Activated T-cell treated with anti-CD3 and anti-CD28 coated beads, Interleukin-2, amount 50 U/mL, for 4 hours (primary cell): ENCODE measurements at regions not wholly inside any gene's neighbourhood (a gene's known extent, or its start where the extent isn't known, plus 50 kb on each side); places are given as distances from the start of the nearest gene placed in this dataset.

Source experiments
- ATAC-seq, 2 donors: fragments of 200-7000 bp; cut with Tn5 transposase; one replicate each; pipeline ENCODE4 v1.10.0; 2021
- DNase-seq: peaks from one replicate; pipeline ENCODE4 v3.0.0-alpha.2; 2020
- H3K27me3 Mint-ChIP-seq: one replicate; pipeline ENCODE4 v1.8.0; 2021; ENCODE audit warnings: low read depth, mixed read lengths
- H3K36me3 Mint-ChIP-seq: one replicate; pipeline ENCODE4 v1.8.0; 2022; ENCODE audit warnings: mixed read lengths; ENCODE audit not compliant: insufficient read depth
- H3K4me1 Mint-ChIP-seq: one replicate; pipeline ENCODE4 v1.8.0; 2021; ENCODE audit warnings: low read depth, mixed read lengths
- H3K4me3 Mint-ChIP-seq: one replicate; pipeline ENCODE4 v1.8.0; 2021; ENCODE audit warnings: mild to moderate bottlenecking, moderate library complexity, mixed read lengths
- H3K9me3 Mint-ChIP-seq: one replicate; pipeline ENCODE4 v1.8.0; 2021; ENCODE audit warnings: mixed read lengths

DNA sequence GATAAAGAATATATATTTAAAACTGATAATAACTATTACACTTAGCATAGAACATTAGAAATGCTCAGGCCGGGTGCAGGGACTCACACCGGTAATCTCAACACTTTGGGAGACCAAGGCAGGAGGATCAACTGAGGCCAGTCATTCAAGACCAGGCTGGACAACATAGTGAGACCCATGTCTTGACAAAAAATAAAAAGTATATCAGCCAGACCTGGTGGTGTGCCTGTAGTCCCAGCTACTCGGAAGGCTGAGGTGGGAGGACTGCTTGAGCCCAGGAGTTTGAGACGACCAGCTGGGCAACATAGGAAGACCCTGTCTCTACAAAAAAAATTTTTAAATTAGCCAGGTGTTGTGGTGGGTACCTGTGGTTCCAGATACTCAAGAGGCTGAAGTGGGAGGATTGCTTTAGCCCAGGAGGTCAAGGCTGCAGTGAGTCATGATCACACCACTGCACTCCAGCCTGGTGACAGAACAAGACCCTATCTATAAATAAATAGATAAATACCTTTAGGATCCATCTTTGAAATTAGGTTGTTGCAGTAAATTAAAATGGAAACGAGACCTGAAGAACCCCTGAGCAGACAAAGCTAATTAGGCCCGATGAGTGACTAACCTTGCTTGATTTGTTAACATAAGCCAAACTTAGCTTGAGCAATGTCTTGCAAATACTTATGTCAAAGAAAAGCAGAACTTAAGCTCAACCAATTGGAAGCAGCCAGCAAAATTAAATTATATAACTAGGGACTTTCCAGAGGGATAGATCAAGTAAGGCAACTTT, 75.8 kb upstream of the E2F3 start:
- Mint-ChIP-seq H3K36me3 (peaks cover 1% of the 10 kb centered on the region), H3K27me3 (no peaks in the 10 kb centered on the region), H3K4me1 (peaks cover 3% of the 10 kb centered on the region), H3K4me3 (no peak overlapping the region), H3K9me3 (no peaks in the 10 kb centered on the region)
- DNase-seq (no peak), ATAC-seq (no peak)

DNA sequence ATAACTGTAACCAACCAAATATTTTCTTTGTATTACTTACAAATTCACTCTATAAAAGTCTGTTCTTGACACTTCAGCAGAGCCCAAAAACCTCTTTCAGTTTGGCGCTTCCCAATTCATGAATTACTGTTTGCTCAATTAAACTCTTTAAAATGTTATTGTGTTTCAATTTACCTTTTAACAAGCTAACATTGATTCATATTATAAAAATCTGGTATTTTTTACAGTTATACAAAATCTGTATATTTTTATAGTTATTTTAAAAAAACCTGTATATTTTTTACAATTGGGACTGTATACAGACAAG, 75.3 kb upstream of the E2F3 start:
- DNase-seq: no peak
- no peak for ATAC-seq
- no peaks in the 10 kb centered on the region for H3K9me3 Mint-ChIP-seq
- no peaks in the 10 kb centered on the region for H3K27me3 Mint-ChIP-seq
- H3K4me3 Mint-ChIP-seq: no peak overlapping the region
- peaks cover 1% of the 10 kb centered on the region for H3K36me3 Mint-ChIP-seq
- no peaks in the 10 kb centered on the region for H3K4me1 Mint-ChIP-seq

DNA sequence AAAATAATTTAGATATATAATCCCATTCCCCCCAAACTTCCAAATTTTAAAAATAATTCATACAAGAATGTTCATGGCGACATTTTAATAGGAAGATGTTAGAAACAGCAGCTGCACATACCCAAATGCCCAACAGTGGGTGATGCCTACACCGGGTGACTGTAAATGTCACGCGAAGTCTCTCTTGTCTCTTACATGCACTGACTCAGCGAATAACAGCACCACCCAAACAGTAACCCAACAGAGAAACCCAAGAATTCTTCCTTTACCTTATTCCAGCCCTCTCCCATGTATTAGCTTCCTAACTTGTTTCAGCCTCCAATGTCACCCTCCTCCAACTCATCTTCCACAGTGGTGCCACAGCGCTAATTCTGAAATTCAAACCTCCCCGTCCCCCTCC, 74.5 kb upstream of the E2F3 start:
- ATAC-seq (no peak), DNase-seq (no peak)
- no peaks in the 10 kb centered on the region for H3K27me3 Mint-ChIP-seq
- peaks cover 1% of the 10 kb centered on the region for H3K36me3 Mint-ChIP-seq
- no peak overlapping the region for H3K4me3 Mint-ChIP-seq
- H3K9me3 Mint-ChIP-seq: no peaks in the 10 kb centered on the region
- no peaks in the 10 kb centered on the region for H3K4me1 Mint-ChIP-seq

DNA sequence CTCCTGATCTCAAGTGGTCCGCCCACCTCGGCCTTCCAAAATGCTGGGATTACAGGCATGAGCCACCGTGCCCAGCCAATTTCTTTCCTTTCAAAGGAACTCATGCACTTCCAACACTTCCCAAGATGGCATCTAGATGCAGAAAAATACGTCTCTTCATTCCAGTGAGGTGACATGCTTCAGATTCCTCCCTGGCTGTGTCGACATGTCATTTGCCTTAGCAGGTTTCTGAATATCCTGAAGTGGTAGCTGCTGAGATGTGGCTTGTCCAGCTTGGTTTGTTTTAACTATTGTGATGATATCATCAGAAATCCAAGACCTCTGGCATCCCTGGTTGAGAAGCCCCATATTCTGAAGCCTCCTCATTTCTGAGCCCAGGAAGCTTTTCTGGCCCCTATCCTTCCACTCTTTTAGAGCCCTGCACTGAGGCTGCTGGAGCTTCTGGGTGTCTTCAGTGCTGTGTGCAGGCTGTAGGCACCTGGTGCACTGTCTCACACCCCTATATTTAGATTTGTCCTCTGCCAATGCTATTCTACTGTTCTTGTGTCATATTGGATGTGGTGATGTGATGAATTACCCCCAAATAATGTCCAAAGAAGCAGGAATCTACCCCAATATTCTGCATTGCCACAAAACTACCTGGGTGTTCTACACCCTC, 73.3 kb upstream of the E2F3 start:
- H3K36me3 Mint-ChIP-seq: peaks cover 1% of the 10 kb centered on the region
- ATAC-seq: no peak
- H3K4me1 Mint-ChIP-seq: no peaks in the 10 kb centered on the region
- H3K27me3 Mint-ChIP-seq: no peaks in the 10 kb centered on the region
- H3K4me3 Mint-ChIP-seq: no peak overlapping the region
- DNase-seq: no peak
- no peaks in the 10 kb centered on the region for H3K9me3 Mint-ChIP-seq

DNA sequence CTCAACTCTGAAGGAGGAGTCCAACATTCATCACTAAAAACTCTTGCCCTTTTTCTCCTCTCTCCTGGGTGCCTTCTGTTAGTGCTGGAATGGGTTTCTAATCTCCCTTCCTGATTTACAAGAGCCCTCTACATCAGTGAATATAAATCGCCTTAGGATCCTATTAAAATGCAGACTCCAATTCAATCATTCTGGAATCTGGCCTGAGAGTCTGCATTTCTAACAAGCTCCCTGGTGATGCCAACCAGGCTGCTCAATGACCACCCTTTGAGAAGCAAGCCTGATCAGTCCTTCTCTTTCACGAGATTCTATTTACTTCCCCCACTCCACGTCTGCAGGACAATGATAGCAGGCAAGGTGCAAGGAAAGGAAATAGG, 72.8 kb upstream of the E2F3 start:
- H3K27me3 Mint-ChIP-seq: no peaks in the 10 kb centered on the region
- no peak overlapping the region for H3K4me3 Mint-ChIP-seq
- no peaks in the 10 kb centered on the region for H3K9me3 Mint-ChIP-seq
- peaks cover 1% of the 10 kb centered on the region for H3K36me3 Mint-ChIP-seq
- DNase-seq (no peak), ATAC-seq (no peak)
- no peaks in the 10 kb centered on the region for H3K4me1 Mint-ChIP-seq

DNA sequence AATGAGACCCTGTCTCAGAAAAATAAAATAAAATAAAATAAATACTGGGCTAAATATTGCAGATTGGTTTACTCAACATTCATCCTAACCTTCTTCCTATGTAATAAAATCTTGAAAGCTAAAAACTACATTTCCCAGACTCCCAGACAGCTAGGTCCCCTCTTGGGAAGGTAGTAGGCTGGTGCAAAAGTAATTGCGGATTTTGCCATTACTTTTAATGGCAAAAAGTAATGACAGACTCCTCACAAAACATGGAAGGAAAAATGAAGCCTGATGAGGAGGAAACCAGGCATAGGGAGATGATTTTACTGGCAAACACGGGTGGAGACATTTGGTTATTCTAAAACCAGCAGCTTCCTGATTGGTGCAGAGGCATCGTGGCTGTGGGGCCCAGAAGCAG, 70.6 kb upstream of the E2F3 start:
- H3K27me3 Mint-ChIP-seq: no peaks in the 10 kb centered on the region
- DNase-seq (no peak), ATAC-seq (no peak)
- H3K9me3 Mint-ChIP-seq: no peaks in the 10 kb centered on the region
- no peak overlapping the region for H3K4me3 Mint-ChIP-seq
- peaks cover 12% of the 10 kb centered on the region for H3K4me1 Mint-ChIP-seq
- H3K36me3 Mint-ChIP-seq: peaks cover 1% of the 10 kb centered on the region

DNA sequence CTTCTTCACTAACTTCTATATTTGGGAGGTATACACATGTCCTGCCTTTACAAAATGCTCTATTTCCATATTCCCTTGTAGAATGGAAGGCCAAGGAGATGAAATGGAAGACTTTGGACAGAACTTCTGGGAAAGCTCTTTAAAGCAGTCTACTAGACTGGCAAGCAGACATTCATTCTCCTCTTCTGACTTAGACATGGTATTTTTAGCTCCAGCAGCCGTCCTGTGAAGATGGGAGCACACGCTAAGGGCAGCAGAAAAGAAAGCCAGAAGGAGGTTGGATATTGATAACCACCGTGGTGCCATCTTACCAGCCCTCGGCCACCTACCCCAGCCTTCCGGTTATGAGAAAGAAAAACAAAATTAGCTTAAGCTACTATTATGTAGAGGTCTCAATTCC, 70.1 kb upstream of the E2F3 start:
- H3K36me3 Mint-ChIP-seq: peaks cover 1% of the 10 kb centered on the region
- no peaks in the 10 kb centered on the region for H3K9me3 Mint-ChIP-seq
- H3K27me3 Mint-ChIP-seq: no peaks in the 10 kb centered on the region
- DNase-seq (no peak), ATAC-seq (no peak)
- H3K4me3 Mint-ChIP-seq: no peak overlapping the region
- H3K4me1 Mint-ChIP-seq: peaks cover 18% of the 10 kb centered on the region

DNA sequence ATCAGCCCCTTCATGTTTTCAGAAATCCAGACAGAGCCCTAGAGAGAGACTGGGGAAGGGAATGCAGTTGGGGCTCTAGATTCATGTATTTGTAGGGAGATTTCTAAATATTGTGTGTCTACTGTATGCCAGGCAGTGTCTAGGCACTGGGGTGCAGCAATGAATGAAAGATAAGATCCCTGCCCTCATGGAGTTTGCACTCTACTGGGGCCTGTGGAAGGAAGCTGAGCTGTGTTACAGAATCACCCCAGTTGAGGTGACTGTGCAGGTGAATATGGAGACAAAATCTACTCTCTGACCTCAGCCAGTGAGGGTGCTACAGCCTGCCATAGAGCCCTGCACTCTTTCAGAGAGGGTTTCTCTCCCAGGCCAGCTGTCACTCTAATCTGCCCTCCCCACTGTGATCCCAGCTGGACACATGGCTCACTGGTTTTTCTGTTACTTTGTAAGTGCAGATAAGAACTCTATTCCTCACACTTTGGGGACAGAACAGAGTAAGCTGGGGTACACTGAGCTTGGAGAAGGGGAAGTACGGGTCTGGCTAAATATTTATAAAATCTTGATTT, 69.2 kb upstream of the E2F3 start:
- ATAC-seq (no peak), DNase-seq (no peak)
- H3K27me3 Mint-ChIP-seq: no peaks in the 10 kb centered on the region
- no peak overlapping the region for H3K4me3 Mint-ChIP-seq
- no peaks in the 10 kb centered on the region for H3K9me3 Mint-ChIP-seq
- peaks cover under 1% of the 10 kb centered on the region for H3K36me3 Mint-ChIP-seq
- peaks cover 23% of the 10 kb centered on the region for H3K4me1 Mint-ChIP-seq

DNA sequence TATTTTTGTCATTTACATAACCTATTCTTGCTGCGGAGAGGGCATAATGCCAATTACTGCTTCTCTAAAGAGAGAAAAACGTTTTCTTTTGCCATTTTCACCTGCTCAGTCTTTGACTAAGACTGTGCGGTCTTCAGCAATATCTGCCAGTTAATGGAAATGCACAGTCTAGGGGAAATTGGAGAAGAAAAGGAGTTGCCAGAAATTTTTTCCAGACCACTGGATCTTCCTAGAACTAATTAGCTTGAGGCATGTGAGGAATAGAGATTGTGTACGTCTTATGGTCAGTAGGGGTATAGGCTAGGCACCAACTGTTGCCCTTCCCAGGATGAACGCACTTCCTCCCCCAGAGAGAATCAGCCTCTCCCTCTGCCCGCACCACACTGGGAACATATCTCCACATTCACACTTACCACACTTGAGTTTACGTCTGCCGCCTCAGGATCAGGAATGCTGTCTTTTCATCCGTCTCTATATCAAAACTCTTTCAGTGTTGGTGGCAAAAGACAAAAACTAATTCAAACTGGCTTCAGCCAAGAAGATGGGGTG, 67.9 kb upstream of the E2F3 start:
- DNase-seq (no peak), ATAC-seq (no peak)
- Mint-ChIP-seq H3K9me3 (no peaks in the 10 kb centered on the region), H3K36me3 (no peaks in the 10 kb centered on the region), H3K4me3 (no peak overlapping the region), H3K4me1 (peaks cover 23% of the 10 kb centered on the region), H3K27me3 (no peaks in the 10 kb centered on the region)

DNA sequence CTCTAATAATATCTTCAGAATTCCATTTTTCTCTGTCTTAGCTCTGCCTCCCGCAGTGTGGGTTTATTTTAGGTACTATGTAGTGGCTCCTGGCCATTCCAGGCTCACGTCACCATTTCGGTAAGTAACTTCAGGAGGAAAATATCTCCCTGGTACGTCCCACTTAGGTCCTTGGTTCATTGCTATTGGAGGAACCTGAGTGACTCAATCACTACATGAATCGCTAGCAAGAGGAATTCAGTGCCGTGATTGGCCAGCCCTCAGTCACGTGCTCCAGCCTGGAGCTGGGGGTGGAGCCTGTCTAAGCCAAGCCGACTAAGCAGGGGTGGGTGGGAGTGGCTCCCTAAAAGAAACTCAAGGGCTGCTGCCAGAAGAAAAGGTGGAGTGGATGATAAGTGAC, 67.3 kb upstream of the E2F3 start:
- Mint-ChIP-seq H3K4me3 (no peak overlapping the region), H3K4me1 (peaks cover 23% of the 10 kb centered on the region), H3K36me3 (no peaks in the 10 kb centered on the region), H3K27me3 (no peaks in the 10 kb centered on the region), H3K9me3 (no peaks in the 10 kb centered on the region)
- no peak for DNase-seq
- ATAC-seq: no peak

DNA sequence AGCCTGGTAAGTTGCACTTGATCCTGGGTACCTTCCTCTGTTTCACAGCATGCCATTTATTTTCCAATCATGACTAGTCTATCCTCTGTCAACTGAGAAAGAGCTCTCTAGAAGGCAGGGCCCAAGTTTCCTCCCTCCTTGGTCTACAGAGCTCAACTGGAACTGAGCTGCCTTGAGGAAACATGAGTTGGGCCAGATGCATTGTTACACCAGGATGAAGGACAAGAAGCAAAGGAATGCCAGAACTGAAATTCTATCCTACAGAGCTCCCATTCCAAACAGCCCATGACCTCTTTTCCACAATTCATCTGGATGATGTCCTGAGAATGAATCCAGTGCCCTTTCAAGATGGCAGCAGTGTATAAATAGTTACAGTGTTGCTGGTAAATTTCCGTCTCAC, 66.7 kb upstream of the E2F3 start:
- Mint-ChIP-seq H3K27me3 (no peaks in the 10 kb centered on the region), H3K4me3 (no peak overlapping the region), H3K9me3 (no peaks in the 10 kb centered on the region), H3K36me3 (no peaks in the 10 kb centered on the region), H3K4me1 (peaks cover 23% of the 10 kb centered on the region)
- no peak for ATAC-seq
- no peak for DNase-seq

DNA sequence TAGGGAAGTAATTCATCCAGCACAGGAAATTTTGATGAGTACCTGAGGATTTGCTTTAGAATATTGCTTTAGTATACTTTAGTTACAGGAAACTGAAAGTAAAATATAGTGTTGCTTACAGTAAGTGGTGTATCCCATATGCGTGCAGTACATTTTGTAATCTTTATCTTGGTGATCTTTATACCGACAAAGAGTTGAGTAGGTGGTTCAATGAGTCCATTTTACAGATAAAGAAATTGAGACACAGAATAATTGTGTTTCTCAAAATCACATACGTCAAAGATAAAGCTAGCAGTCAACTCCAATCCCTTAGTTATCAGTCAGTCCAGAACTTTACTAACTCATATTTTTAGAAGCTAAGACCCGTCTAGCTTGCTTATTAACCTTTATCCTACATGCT, 65.8 kb upstream of the E2F3 start:
- Mint-ChIP-seq H3K4me3 (peak overlapping the region; percentile 46), H3K4me1 (peaks cover 23% of the 10 kb centered on the region)

DNA sequence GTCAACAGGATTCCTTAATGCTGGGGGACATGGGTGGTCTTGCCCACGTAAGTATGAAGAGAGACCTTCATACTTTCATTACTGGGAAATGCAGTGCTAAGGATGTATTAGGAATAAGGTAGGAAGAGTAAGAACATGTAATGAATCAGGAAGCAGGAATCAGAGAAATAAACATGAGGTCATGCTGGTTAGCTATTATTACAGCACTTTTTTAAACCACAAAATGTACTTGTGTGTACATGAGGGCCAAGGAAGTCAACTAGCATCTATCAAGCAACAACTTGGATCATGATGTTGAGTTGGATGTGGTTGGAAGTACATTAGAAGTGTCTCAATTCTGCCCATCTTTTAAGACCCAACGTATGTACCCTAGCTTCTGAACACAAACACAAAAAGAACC, 63.5 kb upstream of the E2F3 start:
- Mint-ChIP-seq H3K9me3 (no peaks in the 10 kb centered on the region), H3K27me3 (no peaks in the 10 kb centered on the region), H3K36me3 (no peaks in the 10 kb centered on the region), H3K4me3 (no peak overlapping the region), H3K4me1 (peaks cover 26% of the 10 kb centered on the region)
- ATAC-seq (no peak), DNase-seq (no peak)

More for the DNA sequence above, 65.8 kb upstream of the E2F3 start:
- H3K27me3 Mint-ChIP-seq: no peaks in the 10 kb centered on the region
- DNase-seq (no peak), ATAC-seq (peak; percentile 66 to 80)
- no peaks in the 10 kb centered on the region for H3K9me3 Mint-ChIP-seq
- H3K36me3 Mint-ChIP-seq: no peaks in the 10 kb centered on the region

DNA sequence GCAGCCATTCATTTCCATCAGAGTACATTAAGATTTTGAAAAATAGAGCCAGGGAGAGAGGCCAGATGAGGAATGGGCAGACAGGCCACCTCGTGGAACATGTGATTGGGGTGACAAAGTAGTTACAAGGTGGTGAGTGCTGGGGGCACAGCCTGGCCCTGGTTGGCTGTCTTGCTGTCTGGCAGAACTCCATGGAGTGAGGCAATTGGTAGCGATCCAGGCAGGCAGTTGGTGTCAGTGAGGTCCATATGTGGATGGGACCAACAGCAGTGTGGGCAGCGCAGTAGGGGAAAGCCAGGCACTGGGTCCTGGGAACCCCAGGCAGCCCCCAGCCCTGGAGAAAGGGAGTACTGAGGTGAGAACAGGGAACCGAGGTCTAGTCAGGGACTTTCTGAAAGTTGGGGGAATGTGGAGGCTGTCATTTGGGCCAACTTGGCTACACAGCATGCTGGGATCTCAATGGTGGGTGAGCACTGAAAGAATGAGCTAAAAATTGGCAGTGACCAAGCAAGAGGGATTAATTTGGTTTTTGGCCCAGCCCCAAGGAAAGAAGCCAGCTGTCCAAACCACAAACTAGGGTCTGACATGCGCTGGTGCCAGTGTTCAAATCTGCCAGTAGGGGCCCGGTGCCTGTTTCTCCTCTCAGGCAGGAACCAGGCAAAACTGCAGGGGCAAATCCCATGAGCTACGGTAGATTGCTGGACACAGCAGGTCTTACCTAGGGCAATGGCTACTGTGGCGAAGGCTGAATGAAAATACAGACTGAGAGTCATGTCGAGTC, 61.4 kb upstream of the E2F3 start:
- peaks cover 22% of the 10 kb centered on the region for H3K4me1 Mint-ChIP-seq
- no peak overlapping the region for H3K4me3 Mint-ChIP-seq
- H3K27me3 Mint-ChIP-seq: no peaks in the 10 kb centered on the region
- no peaks in the 10 kb centered on the region for H3K36me3 Mint-ChIP-seq
- no peaks in the 10 kb centered on the region for H3K9me3 Mint-ChIP-seq
- DNase-seq (no peak), ATAC-seq (no peak)
